SKM-1 treated with dmso at 0.1 percent for 144 hours (cell line): ENCODE measurements at regions not wholly inside any gene's neighbourhood (a gene's known extent, or its start where the extent isn't known, plus 50 kb on each side); places are given as distances from the start of the nearest gene placed in this dataset.

Experiments used
- DNase-seq: peaks from one replicate; lab custom pipeline; 2025; ENCODE audit not compliant: unreplicated experiment; lab: John Stamatoyannopoulos, UW

DNA sequence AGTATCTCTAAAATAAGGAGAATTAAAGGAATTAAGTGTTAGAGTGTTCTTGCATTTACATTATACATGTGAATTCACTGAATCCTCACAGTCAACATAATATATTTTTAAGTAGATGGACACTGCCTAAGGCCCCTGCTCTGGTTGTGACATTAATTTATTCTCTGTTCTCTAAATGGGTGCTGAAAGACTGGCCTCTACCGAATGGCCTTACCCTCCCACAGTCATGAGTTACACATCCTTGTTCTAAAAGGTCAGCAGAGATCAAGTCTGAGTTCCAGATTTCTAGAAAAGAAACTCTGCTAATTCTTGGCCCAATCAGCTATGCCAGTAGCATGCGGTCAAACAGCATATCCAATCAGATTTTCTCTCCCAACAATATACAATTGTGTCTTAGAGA is 193.2 kb downstream of the TM2D1 start:
- no peak for DNase-seq

DNA sequence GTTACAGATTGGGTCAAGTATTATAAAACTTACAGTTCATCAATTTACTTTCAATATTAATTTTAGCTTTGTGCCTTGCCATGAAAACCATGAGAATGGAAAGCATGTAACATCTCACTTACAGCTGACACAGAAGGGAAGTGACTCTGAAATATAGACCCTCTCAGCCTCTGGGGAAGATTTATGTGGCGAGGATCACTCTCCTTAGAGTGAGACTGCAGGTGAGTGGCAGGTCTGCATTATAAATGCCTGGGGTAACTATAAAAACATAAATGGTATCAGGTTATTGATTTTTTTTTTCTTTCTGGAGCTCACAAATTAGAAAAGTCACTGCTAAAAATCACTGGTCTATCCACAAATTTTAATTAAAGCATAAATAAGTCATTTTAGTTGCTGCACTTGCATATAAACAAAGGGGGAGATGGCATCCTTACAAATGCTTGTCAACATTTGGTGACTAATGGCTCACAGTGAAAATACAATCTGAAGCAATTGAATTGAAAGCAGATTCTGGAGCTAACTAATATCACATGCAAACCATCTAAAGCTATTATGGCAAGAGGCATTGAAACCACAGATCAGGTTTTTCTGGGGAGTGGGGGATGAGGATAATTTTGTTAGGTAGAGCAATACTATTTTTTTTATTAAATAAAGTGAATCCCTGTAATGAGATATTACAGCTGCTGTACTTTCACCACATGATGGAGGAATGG is 200.9 kb downstream of the TM2D1 start:
- DNase-seq: no peak

GRCh38 chr1:61523229-61523628 is 201.7 kb downstream of the TM2D1 start:
- no peak for DNase-seq

GRCh38 chr1:61520401-61520800 is 204.5 kb downstream of the TM2D1 start:
- DNase-seq: peak; percentile 23

GRCh38 chr1:61519631-61520030 is 205.3 kb downstream of the TM2D1 start:
- no peak for DNase-seq

- DNase-seq: no peak
These were observed 206.1 kb downstream of the TM2D1 start for GRCh38 chr1:61518670-61519400.

- no peak for DNase-seq
These were observed 207.6 kb downstream of the TM2D1 start for GRCh38 chr1:61517345-61517744.

- DNase-seq: no peak
These were observed 209.8 kb downstream of the TM2D1 start for GRCh38 chr1:61515096-61515495.
